Epithelial cell of proximal tubule (primary cell): ENCODE measurements at regions not wholly inside any gene's neighbourhood (a gene's known extent, or its start where the extent isn't known, plus 50 kb on each side); places are given as distances from the start of the nearest gene placed in this dataset.

Experiments
- DNase-seq: peaks from one replicate; pipeline ENCODE4 v3.0.0-alpha.2; 2011; ENCODE audit warnings: low read depth
- H3K4me3 ChIP-seq: 2 replicates; pipeline ENCODE4 v1.5.1; 2011; ENCODE audit warnings: low read depth, mild to moderate bottlenecking, low read length
- CTCF ChIP-seq: conservative IDR thresholded peaks from 2 replicates; pipeline ENCODE4 v1.5.1; 2012; ENCODE audit warnings: low read depth, mild to moderate bottlenecking, low read length

- no peak for DNase-seq
- no peak overlapping the region for H3K4me3 ChIP-seq
- no peak for TF ChIP-seq CTCF
Observed at GRCh38 chr11:119520966-119521365, 98.0 kb upstream of the THY1 start.

GRCh38 chr11:119520400-119520799 is 97.4 kb upstream of the THY1 start:
- no peak for TF ChIP-seq CTCF
- H3K4me3 ChIP-seq: no peak overlapping the region
- no peak for DNase-seq

- no peak for DNase-seq
- H3K4me3 ChIP-seq: no peak overlapping the region
- TF ChIP-seq CTCF: no peak
Observed at GRCh38 chr11:119519796-119520195, 96.8 kb upstream of the THY1 start.

GRCh38 chr11:119518746-119519730 is 96.1 kb upstream of the THY1 start:
- no peak for DNase-seq
- no peak overlapping the region for H3K4me3 ChIP-seq
- TF ChIP-seq CTCF: no peak

- H3K4me3 ChIP-seq: no peak overlapping the region
- TF ChIP-seq CTCF: no peak
- DNase-seq: no peak
Observed at GRCh38 chr11:119515771-119516400, 92.9 kb upstream of the THY1 start.

- H3K4me3 ChIP-seq: no peak overlapping the region
- TF ChIP-seq CTCF: no peak
- no peak for DNase-seq
Observed at GRCh38 chr11:119513806-119514170, 90.8 kb upstream of the THY1 start.
